ENCODE measurements at regions not wholly inside any gene's neighbourhood (a gene's known extent, or its start where the extent isn't known, plus 50 kb on each side); places are given as distances from the start of the nearest gene placed in this dataset.

- Histone ChIP-seq H3K36me3 (replicated peaks) (no peaks in the 10 kb centered on the region), H3K4me3 (ENCODE audit: low read depth, low read length) (no peak overlapping the region), H3K27ac (no peak overlapping the region), H3K27me3 (replicated peaks) (no peaks in the 10 kb centered on the region)
- DNase-seq: no peak
- in situ Hi-C loops (cut with HindIII; ENCODE audit: low pct_ligation_motif_present, low sequenced_read_pairs): no loop called here
- no peak for TF ChIP-seq CTCF (IDR thresholded peaks at IDR 0.05; ENCODE audit: low read depth, low read length, missing control alignments)
Observed at GRCh38 chr4:126369076-126369475, 1054.3 kb downstream of the FAT4 start.

- DNase-seq: no peak
- no peaks in the 10 kb centered on the region for H3K27me3 ChIP-seq (replicated peaks)
- no peaks in the 10 kb centered on the region for H3K36me3 ChIP-seq (replicated peaks)
- H3K4me3 ChIP-seq (ENCODE audit: low read depth, low read length): no peak overlapping the region
- no peak overlapping the region for H3K27ac ChIP-seq
- in situ Hi-C loops (cut with HindIII; ENCODE audit: low pct_ligation_motif_present, low sequenced_read_pairs): no loop called here
- no peak for TF ChIP-seq CTCF (IDR thresholded peaks at IDR 0.05; ENCODE audit: low read depth, low read length, missing control alignments)
Observed at GRCh38 chr4:126372634-126373033, 1057.9 kb downstream of the FAT4 start.

GRCh38 chr4:126375462-126376054, 1060.8 kb downstream of the FAT4 start:
- TF ChIP-seq CTCF (IDR thresholded peaks at IDR 0.05; ENCODE audit: low read depth, low read length, missing control alignments): no peak
- in situ Hi-C loops (cut with HindIII; ENCODE audit: low pct_ligation_motif_present, low sequenced_read_pairs): no loop called here
- no peaks in the 10 kb centered on the region for H3K27me3 ChIP-seq (replicated peaks)
- DNase-seq: no peak
- no peak overlapping the region for H3K4me3 ChIP-seq (ENCODE audit: low read depth, low read length)
- H3K27ac ChIP-seq: no peak overlapping the region
- no peaks in the 10 kb centered on the region for H3K36me3 ChIP-seq (replicated peaks)

GRCh38 chr4:126385954-126386353, 1071.2 kb downstream of the FAT4 start:
- TF ChIP-seq CTCF (IDR thresholded peaks at IDR 0.05; ENCODE audit: low read depth, low read length, missing control alignments): no peak
- in situ Hi-C loops (cut with HindIII; ENCODE audit: low pct_ligation_motif_present, low sequenced_read_pairs): no loop called here
- Histone ChIP-seq H3K27ac (no peak overlapping the region), H3K27me3 (replicated peaks) (no peaks in the 10 kb centered on the region), H3K4me3 (ENCODE audit: low read depth, low read length) (no peak overlapping the region), H3K36me3 (replicated peaks) (no peaks in the 10 kb centered on the region)
- DNase-seq: no peak

GRCh38 chr4:126386512-126386911, 1071.8 kb downstream of the FAT4 start:
- no peak for TF ChIP-seq CTCF (IDR thresholded peaks at IDR 0.05; ENCODE audit: low read depth, low read length, missing control alignments)
- H3K36me3 ChIP-seq (replicated peaks): no peaks in the 10 kb centered on the region
- H3K4me3 ChIP-seq (ENCODE audit: low read depth, low read length): no peak overlapping the region
- no peaks in the 10 kb centered on the region for H3K27me3 ChIP-seq (replicated peaks)
- in situ Hi-C loops (cut with HindIII; ENCODE audit: low pct_ligation_motif_present, low sequenced_read_pairs): no loop called here
- no peak overlapping the region for H3K27ac ChIP-seq
- no peak for DNase-seq

- no peaks in the 10 kb centered on the region for H3K36me3 ChIP-seq (replicated peaks)
- no peak overlapping the region for H3K4me3 ChIP-seq (ENCODE audit: low read depth, low read length)
- no peak for DNase-seq
- H3K27ac ChIP-seq: no peak overlapping the region
- TF ChIP-seq CTCF (IDR thresholded peaks at IDR 0.05; ENCODE audit: low read depth, low read length, missing control alignments): no peak
- in situ Hi-C loops (cut with HindIII; ENCODE audit: low pct_ligation_motif_present, low sequenced_read_pairs): no loop called here
- H3K27me3 ChIP-seq (replicated peaks): no peaks in the 10 kb centered on the region
Observed at GRCh38 chr4:126395664-126396063, 1080.9 kb downstream of the FAT4 start.
